ENCODE measurements at regions not wholly inside any gene's neighbourhood (a gene's known extent, or its start where the extent isn't known, plus 50 kb on each side); places are given as distances from the start of the nearest gene placed in this dataset.
"Not testable (repeated sequence)": the region's sequence is repeated elsewhere in the genome, so short reads cannot be mapped to it uniquely, and the experiment has no call there.

DNA sequence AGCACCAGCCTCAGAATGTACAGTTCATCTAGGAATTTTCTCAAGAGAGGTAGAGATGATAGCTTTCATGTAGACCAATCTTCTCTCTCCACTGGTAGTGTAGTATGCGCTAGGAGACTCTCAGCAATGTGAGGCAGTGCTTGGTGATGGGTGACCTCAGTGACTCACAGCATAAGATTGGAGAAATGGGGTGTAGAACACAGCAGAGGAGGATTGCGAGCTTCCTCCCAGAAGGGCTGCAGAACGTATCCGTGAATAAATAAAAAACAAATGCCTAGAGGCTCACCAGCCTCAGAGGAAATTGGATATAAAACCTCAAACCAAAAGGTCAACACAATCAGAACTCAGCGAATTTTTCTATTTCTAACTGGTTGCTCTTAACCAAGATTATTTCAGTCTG, 182.9 kb upstream of the RXFP2 start:
- Histone ChIP-seq H3K9me3 (ENCODE audit: control insufficient read depth, low read length) (no peaks in the 10 kb centered on the region), H2AFZ (no peak overlapping the region), H3K79me2 (no peaks in the 10 kb centered on the region), H3K27me3 (ENCODE audit: control insufficient read depth, insufficient read depth, low read length) (no peaks in the 10 kb centered on the region), H3K27ac (no peak overlapping the region), H3K9ac (no peak overlapping the region), H3K36me3 (ENCODE audit: control insufficient read depth, insufficient read depth, low read length) (no peaks in the 10 kb centered on the region), H3K4me3 (ENCODE audit: low read depth, low read length) (no peak overlapping the region), H3K4me1 (no peaks in the 10 kb centered on the region), H3K4me2 (ENCODE audit: low read length) (no peak overlapping the region)
- TF ChIP-seq, protein P1, sequence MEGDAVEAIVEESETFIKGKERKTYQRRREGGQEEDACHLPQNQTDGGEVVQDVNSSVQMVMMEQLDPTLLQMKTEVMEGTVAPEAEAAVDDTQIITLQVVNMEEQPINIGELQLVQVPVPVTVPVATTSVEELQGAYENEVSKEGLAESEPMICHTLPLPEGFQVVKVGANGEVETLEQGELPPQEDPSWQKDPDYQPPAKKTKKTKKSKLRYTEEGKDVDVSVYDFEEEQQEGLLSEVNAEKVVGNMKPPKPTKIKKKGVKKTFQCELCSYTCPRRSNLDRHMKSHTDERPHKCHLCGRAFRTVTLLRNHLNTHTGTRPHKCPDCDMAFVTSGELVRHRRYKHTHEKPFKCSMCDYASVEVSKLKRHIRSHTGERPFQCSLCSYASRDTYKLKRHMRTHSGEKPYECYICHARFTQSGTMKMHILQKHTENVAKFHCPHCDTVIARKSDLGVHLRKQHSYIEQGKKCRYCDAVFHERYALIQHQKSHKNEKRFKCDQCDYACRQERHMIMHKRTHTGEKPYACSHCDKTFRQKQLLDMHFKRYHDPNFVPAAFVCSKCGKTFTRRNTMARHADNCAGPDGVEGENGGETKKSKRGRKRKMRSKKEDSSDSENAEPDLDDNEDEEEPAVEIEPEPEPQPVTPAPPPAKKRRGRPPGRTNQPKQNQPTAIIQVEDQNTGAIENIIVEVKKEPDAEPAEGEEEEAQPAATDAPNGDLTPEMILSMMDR (IDR thresholded peaks at IDR 0.05): no peak

DNA sequence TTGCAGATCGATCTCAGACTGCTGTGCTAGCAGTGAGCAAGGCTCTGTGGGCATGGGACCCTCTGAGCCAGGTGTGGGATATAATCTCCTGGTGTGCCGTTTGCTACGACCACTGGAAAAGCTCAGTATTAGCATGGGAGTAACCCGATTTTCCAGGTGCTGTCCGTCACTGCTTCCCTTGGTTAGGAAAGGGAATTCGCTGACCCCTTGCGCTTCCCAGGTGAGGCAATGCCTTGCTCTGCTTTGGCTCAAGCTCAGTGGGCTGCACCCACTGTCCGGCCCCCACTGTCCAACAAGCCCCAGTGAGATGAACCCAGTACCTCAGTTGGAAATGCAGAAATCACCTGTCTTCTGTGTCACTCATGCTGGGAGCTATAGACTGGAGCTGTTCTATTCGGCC, 155.1 kb upstream of the RXFP2 start:
- not testable (repeated sequence) for H3K9me3 ChIP-seq (ENCODE audit: control insufficient read depth, low read length); H3K4me1 ChIP-seq; H3K4me3 ChIP-seq (ENCODE audit: low read depth, low read length); H3K27ac ChIP-seq; H3K9ac ChIP-seq; H2AFZ ChIP-seq; H3K36me3 ChIP-seq (ENCODE audit: control insufficient read depth, insufficient read depth, low read length); H3K79me2 ChIP-seq; H3K27me3 ChIP-seq (ENCODE audit: control insufficient read depth, insufficient read depth, low read length); H3K4me2 ChIP-seq (ENCODE audit: low read length)

DNA sequence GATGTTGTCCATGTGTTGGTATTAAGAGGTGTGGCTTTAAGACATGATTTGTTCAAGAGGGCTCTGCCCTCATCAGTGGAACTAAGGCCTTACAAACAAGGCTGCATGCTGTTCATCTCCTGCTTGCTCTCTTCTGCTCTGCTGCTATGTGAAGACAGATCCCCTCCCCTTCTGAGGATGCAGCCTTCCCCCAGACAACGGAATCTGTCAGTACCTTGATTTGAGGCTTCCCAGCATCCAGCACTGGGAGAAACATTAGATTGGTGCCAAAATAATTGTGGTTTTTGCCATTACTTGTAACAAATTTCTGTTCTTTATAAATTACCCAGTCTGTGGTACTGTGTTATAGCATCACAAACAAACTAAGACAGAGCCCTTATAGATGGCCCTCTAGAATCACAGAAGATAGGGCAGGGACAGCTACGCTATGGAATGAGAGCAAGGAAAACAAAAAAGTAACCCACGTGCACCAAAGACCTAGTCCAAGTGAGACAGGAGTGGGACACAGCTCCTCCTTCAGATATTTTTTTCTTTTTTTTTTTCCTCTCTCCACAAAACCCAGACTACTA, 151.5 kb upstream of the RXFP2 start:
- Histone ChIP-seq H3K79me2 (no peaks in the 10 kb centered on the region), H3K4me3 (ENCODE audit: low read depth, low read length) (no peak overlapping the region), H3K4me2 (ENCODE audit: low read length) (no peak overlapping the region), H3K4me1 (peaks cover 3% of the 10 kb centered on the region), H3K9ac (no peak overlapping the region), H2AFZ (peak overlapping the region; percentile 46), H3K9me3 (ENCODE audit: control insufficient read depth, low read length) (no peaks in the 10 kb centered on the region), H3K27ac (no peak overlapping the region), H3K27me3 (ENCODE audit: control insufficient read depth, insufficient read depth, low read length) (no peaks in the 10 kb centered on the region), H3K36me3 (ENCODE audit: control insufficient read depth, insufficient read depth, low read length) (no peaks in the 10 kb centered on the region)
- TF ChIP-seq, protein P1 (IDR thresholded peaks at IDR 0.05): no peak

DNA sequence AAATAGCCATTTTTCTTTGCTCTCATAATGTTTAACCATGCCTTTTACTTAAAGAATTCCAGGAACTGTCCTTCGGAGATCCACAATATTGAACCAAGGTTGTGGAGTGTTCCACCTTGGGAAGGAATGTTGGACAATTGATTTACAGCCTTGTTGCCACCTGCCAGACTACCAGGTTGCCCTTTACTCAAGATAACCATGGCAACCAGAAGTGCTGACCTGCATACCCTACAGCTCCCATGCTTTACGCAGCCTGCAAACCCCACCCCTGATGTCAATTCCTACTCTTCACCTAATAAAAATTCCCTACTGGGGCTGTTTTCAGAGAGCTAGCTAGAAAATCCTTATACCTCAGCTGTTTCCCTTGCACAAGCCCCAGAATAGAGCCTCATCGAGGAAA, 151.0 kb upstream of the RXFP2 start:
- no peak overlapping the region for H3K9ac ChIP-seq
- no peak overlapping the region for H3K4me2 ChIP-seq (ENCODE audit: low read length)
- no peaks in the 10 kb centered on the region for H3K27me3 ChIP-seq (ENCODE audit: control insufficient read depth, insufficient read depth, low read length)
- no peak overlapping the region for H3K4me3 ChIP-seq (ENCODE audit: low read depth, low read length)
- H3K36me3 ChIP-seq (ENCODE audit: control insufficient read depth, insufficient read depth, low read length): no peaks in the 10 kb centered on the region
- no peaks in the 10 kb centered on the region for H3K9me3 ChIP-seq (ENCODE audit: control insufficient read depth, low read length)
- no peaks in the 10 kb centered on the region for H3K79me2 ChIP-seq
- H2AFZ ChIP-seq: peak overlapping the region; percentile 46
- TF ChIP-seq, protein P1 (IDR thresholded peaks at IDR 0.05): no peak
- no peak overlapping the region for H3K27ac ChIP-seq
- H3K4me1 ChIP-seq: peaks cover 3% of the 10 kb centered on the region

DNA sequence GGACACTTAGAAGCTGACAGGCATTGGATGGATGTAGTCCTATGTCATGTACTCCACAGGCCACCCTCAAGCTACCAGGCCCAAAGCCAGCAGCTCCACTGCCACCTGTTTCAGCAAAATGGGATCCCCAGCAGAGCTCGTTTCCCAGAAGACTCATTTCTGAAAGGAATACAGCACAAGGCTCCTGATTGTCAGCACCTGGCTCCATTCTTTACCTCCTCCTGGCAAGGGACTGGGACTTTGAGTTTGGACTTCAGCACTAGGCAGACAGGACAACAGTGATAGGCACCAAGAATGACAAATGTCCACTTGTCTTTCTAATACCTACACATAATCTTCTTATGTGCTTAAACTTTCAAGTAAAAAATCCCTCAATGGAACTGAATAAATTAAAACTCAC, 150.4 kb upstream of the RXFP2 start:
- Histone ChIP-seq H3K27me3 (ENCODE audit: control insufficient read depth, insufficient read depth, low read length) (no peaks in the 10 kb centered on the region), H3K27ac (no peak overlapping the region), H3K4me2 (ENCODE audit: low read length) (no peak overlapping the region), H3K4me3 (ENCODE audit: low read depth, low read length) (no peak overlapping the region), H2AFZ (no peak overlapping the region), H3K9me3 (ENCODE audit: control insufficient read depth, low read length) (no peaks in the 10 kb centered on the region), H3K4me1 (peaks cover 3% of the 10 kb centered on the region), H3K36me3 (ENCODE audit: control insufficient read depth, insufficient read depth, low read length) (no peaks in the 10 kb centered on the region), H3K79me2 (no peaks in the 10 kb centered on the region), H3K9ac (no peak overlapping the region)
- TF ChIP-seq, protein P1 (IDR thresholded peaks at IDR 0.05): no peak

Data from parathyroid adenoma (tissue), 2 donors.